Gastroesophageal sphincter (tissue), 4 donors: ENCODE measurements at regions not wholly inside any gene's neighbourhood (a gene's known extent, or its start where the extent isn't known, plus 50 kb on each side); places are given as distances from the start of the nearest gene placed in this dataset.

ENCODE experiments used
- ATAC-seq: fragments of 150-250 bp; one replicate; pipeline ENCODE4 v1.9.1; 2016; ENCODE audit warnings: mild to moderate bottlenecking, moderate library complexity
- H3K27ac ChIP-seq, 4 donors: fragments of 200-600 bp; sonication (generic) in 3 of 4; 1 replicate in 3 of 4; 2 replicates in 1 of 4; pipeline ENCODE4 v1.5.1; 2016 to 2019
- H3K27me3 ChIP-seq: fragments of 200-600 bp; sonication (generic); one replicate; pipeline ENCODE4 v1.5.1; 2019
- H3K36me3 ChIP-seq, 2 donors: fragments of 200-600 bp; sonication (generic); one replicate each; pipeline ENCODE4 v1.5.1; 2019; ENCODE audit warnings: control low read depth in 1 of 2
- H3K4me1 ChIP-seq, 3 donors: fragments of 200-600 bp; sonication (generic); 1 replicate in 2 of 3; 2 replicates in 1 of 3; pipeline ENCODE4 v1.5.1; 2016 to 2019; ENCODE audit warnings: control low read depth in 2 of 3
- H3K4me3 ChIP-seq, 2 donors: fragments of 200-600 bp; sonication (generic); one replicate each; pipeline ENCODE4 v1.5.1; 2019; ENCODE audit warnings: mild to moderate bottlenecking in 1 of 2, moderate library complexity in 1 of 2
- H3K9me3 ChIP-seq, 3 donors: fragments of 200-600 bp; sonication (generic); one replicate each; pipeline ENCODE4 v1.5.1; 2017 to 2019; ENCODE audit warnings: control low read depth in 2 of 3
- CTCF ChIP-seq, 4 experiments: fragments of 200-600 bp in 2 of 4; fragments of 450-650 bp in 2 of 4; sonication (generic) in 1 of 4; IDR thresholded peaks; one replicate each; pipeline ENCODE4 v1.5.1; 2017 to 2019; ENCODE audit warnings: antibody characterized with exemption in 4 of 4, mild to moderate bottlenecking in 2 of 4, moderate library complexity in 2 of 4
- EP300 ChIP-seq: sonication (generic); formaldehyde crosslinking; IDR thresholded peaks from one replicate; pipeline ENCODE4 v1.6.1; 2017; ENCODE audit warnings: antibody characterized with exemption, mild to moderate bottlenecking
- POLR2A ChIP-seq, 2 donors: fragments of 450-650 bp; IDR thresholded peaks; one replicate each; pipeline ENCODE4 v1.6.1; 2017; ENCODE audit warnings: antibody characterized with exemption in 2 of 2, mild to moderate bottlenecking in 2 of 2, moderate library complexity in 1 of 2
- POLR2AphosphoS5 ChIP-seq: sonication (generic); formaldehyde crosslinking; IDR thresholded peaks from one replicate; pipeline ENCODE4 v1.6.1; 2017; ENCODE audit warnings: antibody characterized with exemption
- WGBS, 2 donors: methylation state at CpG; one replicate each; pipeline ENCODE4 v1.1.5; 2018; ENCODE audit warnings: low coverage in 1 of 2; 5-methylcytosine and 5-hydroxymethylcytosine counted together

GRCh38 chr22:27614650-27615007, 186.9 kb downstream of the MN1 start:
- no peaks in the 10 kb centered on the region for H3K36me3 ChIP-seq
- peaks cover 33% of the 10 kb centered on the region for H3K27me3 ChIP-seq
- peaks cover 0 to 15% (median 7%) of the 10 kb centered on the region in 3 donors for H3K4me1 ChIP-seq
- no peak for TF ChIP-seq POLR2AphosphoS5
- TF ChIP-seq CTCF (IDR thresholded peaks at IDR 0.05), result no peak
- TF ChIP-seq POLR2A (IDR thresholded peaks at IDR 0.05), result no peak
- no peak for TF ChIP-seq EP300
- WGBS, 2 donors, result no CpG with 5 or more reads among the region's 10 CpGs
- peak overlapping the region; percentile 41 to 47 for H3K4me3 ChIP-seq
- H3K9me3 ChIP-seq, result no peaks in the 10 kb centered on the region
- peak overlapping the region in 1 of 4 donors; percentile 30 for H3K27ac ChIP-seq
- no peak for ATAC-seq

- H3K27me3 ChIP-seq, result peaks cover 29% of the 10 kb centered on the region
- H3K4me1 ChIP-seq, result peaks cover 0 to 15% (median 7%) of the 10 kb centered on the region in 3 donors
- no peak overlapping the region for H3K4me3 ChIP-seq
- no peak overlapping the region for H3K27ac ChIP-seq
- H3K36me3 ChIP-seq, result no peaks in the 10 kb centered on the region
- 81 to 93% methylated on average over 2 to 10 of the region's 12 CpGs for WGBS, 2 donors
- no peak for TF ChIP-seq CTCF (IDR thresholded peaks at IDR 0.05)
- TF ChIP-seq POLR2A (IDR thresholded peaks at IDR 0.05), result no peak
- no peak for TF ChIP-seq POLR2AphosphoS5
- TF ChIP-seq EP300, result no peak
- H3K9me3 ChIP-seq, result no peaks in the 10 kb centered on the region
- no peak for ATAC-seq
These were observed 186.1 kb downstream of the MN1 start for GRCh38 chr22:27615408-27615807.

- no peak overlapping the region for H3K27ac ChIP-seq
- peaks cover 0 to 15% (median 7%) of the 10 kb centered on the region in 3 donors for H3K4me1 ChIP-seq
- no peaks in the 10 kb centered on the region for H3K9me3 ChIP-seq
- peaks cover 29% of the 10 kb centered on the region for H3K27me3 ChIP-seq
- H3K4me3 ChIP-seq, result no peak overlapping the region
- no peak for ATAC-seq
- no peaks in the 10 kb centered on the region for H3K36me3 ChIP-seq
- TF ChIP-seq EP300 (no peak), POLR2A (IDR thresholded peaks at IDR 0.05) (no peak), POLR2AphosphoS5 (no peak), CTCF (IDR thresholded peaks at IDR 0.05) (no peak)
- WGBS, 2 donors, result 83% methylated on average over 1 of the region's 3 CpGs; no CpG with 5 or more reads in 1 of the 2 donors
These were observed 185.5 kb downstream of the MN1 start for GRCh38 chr22:27616033-27616432.

- H3K4me3 ChIP-seq, result no peak overlapping the region
- ATAC-seq, result no peak
- peaks cover 26% of the 10 kb centered on the region for H3K27me3 ChIP-seq
- WGBS, 2 donors, result 44 to 100% methylated on average over 1 to 2 of the region's 2 CpGs
- peaks cover 0 to 15% (median 7%) of the 10 kb centered on the region in 3 donors for H3K4me1 ChIP-seq
- H3K9me3 ChIP-seq, result no peaks in the 10 kb centered on the region
- no peak for TF ChIP-seq EP300
- no peak for TF ChIP-seq CTCF (IDR thresholded peaks at IDR 0.05)
- TF ChIP-seq POLR2AphosphoS5, result no peak
- no peak for TF ChIP-seq POLR2A (IDR thresholded peaks at IDR 0.05)
- H3K27ac ChIP-seq, result no peak overlapping the region
- H3K36me3 ChIP-seq, result no peaks in the 10 kb centered on the region
These were observed 184.2 kb downstream of the MN1 start for GRCh38 chr22:27617214-27617881.
